Activated T-cell treated with anti-CD3 and anti-CD28 coated beads for 4 hours (primary cell): ENCODE measurements at regions not wholly inside any gene's neighbourhood (a gene's known extent, or its start where the extent isn't known, plus 50 kb on each side); places are given as distances from the start of the nearest gene placed in this dataset.
"Not testable (repeated sequence)": the region's sequence is repeated elsewhere in the genome, so short reads cannot be mapped to it uniquely, and the experiment has no call there.

Experiments
- DNase-seq: peaks from one replicate; pipeline ENCODE4 v3.0.0-alpha.2; 2020

- DNase-seq, result not testable (repeated sequence)
Measured at GRCh38 chr3:125831005-125831750, 137.8 kb upstream of the ROPN1B start.

GRCh38 chr3:125835562-125835961 is 133.4 kb upstream of the ROPN1B start:
- not testable (repeated sequence) for DNase-seq

GRCh38 chr3:125836011-125836551 is 132.9 kb upstream of the ROPN1B start:
- DNase-seq, result not testable (repeated sequence)

- DNase-seq, result not testable (repeated sequence)
Measured at GRCh38 chr3:125836786-125837185, 132.2 kb upstream of the ROPN1B start.

- DNase-seq, result not testable (repeated sequence)
Measured at GRCh38 chr3:125838857-125839256, 130.1 kb upstream of the ROPN1B start.

- DNase-seq, result not testable (repeated sequence)
Measured at GRCh38 chr3:125840465-125840864, 128.5 kb upstream of the ROPN1B start.

GRCh38 chr3:125847966-125848365 is 121.0 kb upstream of the ROPN1B start:
- DNase-seq, result not testable (repeated sequence)

- DNase-seq, result not testable (repeated sequence)
Measured at GRCh38 chr3:125855006-125855405, 114.0 kb upstream of the ROPN1B start.

GRCh38 chr3:125860547-125860946 is 108.4 kb upstream of the ROPN1B start:
- DNase-seq, result not testable (repeated sequence)

GRCh38 chr3:125862841-125863254 is 106.1 kb upstream of the ROPN1B start:
- not testable (repeated sequence) for DNase-seq

GRCh38 chr3:125864532-125864931 is 104.4 kb upstream of the ROPN1B start:
- DNase-seq, result not testable (repeated sequence)

- DNase-seq, result not testable (repeated sequence)
Measured at GRCh38 chr3:125886006-125886405, 83.0 kb upstream of the ROPN1B start.

GRCh38 chr3:125899181-125899580 is 69.8 kb upstream of the ROPN1B start:
- not testable (repeated sequence) for DNase-seq

GRCh38 chr3:125901473-125901872 is 67.5 kb upstream of the ROPN1B start:
- DNase-seq, result not testable (repeated sequence)

GRCh38 chr3:125903780-125904455 is 65.1 kb upstream of the ROPN1B start:
- not testable (repeated sequence) for DNase-seq

- not testable (repeated sequence) for DNase-seq
Measured at GRCh38 chr3:125907279-125907678, 61.7 kb upstream of the ROPN1B start.

- DNase-seq, result not testable (repeated sequence)
Measured at GRCh38 chr3:125910851-125911250, 58.1 kb upstream of the ROPN1B start.

- DNase-seq, result not testable (repeated sequence)
Measured at GRCh38 chr3:125914608-125915436, 54.2 kb upstream of the ROPN1B start.

- peak; percentile 10 for DNase-seq
Measured at GRCh38 chr3:125915437-125915787, 53.6 kb upstream of the ROPN1B start.

GRCh38 chr3:125915792-125916375 is 53.1 kb upstream of the ROPN1B start:
- peak; percentile 98 for DNase-seq

- DNase-seq, result peak; percentile 90
Measured at GRCh38 chr3:125916376-125916978, 52.5 kb upstream of the ROPN1B start.

- not testable (repeated sequence) for DNase-seq
Measured at GRCh38 chr3:125917020-125917549, 51.9 kb upstream of the ROPN1B start.
